Breast epithelium (tissue), 3 donors: ENCODE measurements at regions not wholly inside any gene's neighbourhood (a gene's known extent, or its start where the extent isn't known, plus 50 kb on each side); places are given as distances from the start of the nearest gene placed in this dataset.

ENCODE experiments used
- CTCF ChIP-seq, 3 donors: fragments of 450-650 bp; IDR thresholded peaks; one replicate each; pipeline ENCODE4 v1.5.1; 2016 to 2017; ENCODE audit warnings: antibody characterized with exemption in 3 of 3, mild to moderate bottlenecking in 3 of 3, moderate library complexity in 3 of 3
- POLR2AphosphoS5 ChIP-seq, 3 donors: sonication (generic); formaldehyde crosslinking; IDR thresholded peaks; one replicate each; pipeline ENCODE4 v1.6.1; 2017; ENCODE audit warnings: antibody characterized with exemption in 3 of 3

GRCh38 chr3:135834465-135834864 lies 131.1 kb upstream of the PPP2R3A start:
- TF ChIP-seq CTCF (IDR thresholded peaks at IDR 0.05) (no peak), POLR2AphosphoS5 (IDR thresholded peaks at IDR 0.05) (no peak)
